ENCODE measurements at regions not wholly inside any gene's neighbourhood (a gene's known extent, or its start where the extent isn't known, plus 50 kb on each side); places are given as distances from the start of the nearest gene placed in this dataset.
A peak's percentile ranks its signal among the peaks of the same experiment; 100 is the strongest.

DNA sequence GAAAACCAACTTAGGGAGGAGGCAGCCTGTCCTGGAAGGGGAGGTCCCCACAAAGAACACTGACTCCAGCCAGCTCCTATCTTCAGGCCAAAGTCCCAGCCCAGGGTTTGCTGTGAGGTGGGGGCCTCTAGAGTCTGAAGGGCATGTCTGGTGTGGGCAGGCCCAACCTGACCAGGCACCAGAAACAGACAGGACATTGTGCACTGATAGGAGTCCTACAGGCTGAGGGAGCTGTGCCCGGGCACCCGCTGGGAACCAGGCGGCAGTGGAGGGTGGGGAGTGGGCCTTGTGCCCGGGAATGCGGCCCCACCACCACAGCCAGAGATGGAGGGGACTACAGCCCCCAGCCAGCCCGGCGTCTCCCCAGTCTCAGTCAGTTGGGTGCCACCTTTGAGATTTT lies 161.4 kb downstream of the WNT7A start:
- Histone ChIP-seq H3K36me3 (no peaks in the 10 kb centered on the region), H3K27ac (no peak overlapping the region), H3K4me3 (no peak overlapping the region), H3K27me3 (no peaks in the 10 kb centered on the region), H3K4me1 (no peaks in the 10 kb centered on the region), H3K9me3 (no peaks in the 10 kb centered on the region)
- TF ChIP-seq, protein P1, sequence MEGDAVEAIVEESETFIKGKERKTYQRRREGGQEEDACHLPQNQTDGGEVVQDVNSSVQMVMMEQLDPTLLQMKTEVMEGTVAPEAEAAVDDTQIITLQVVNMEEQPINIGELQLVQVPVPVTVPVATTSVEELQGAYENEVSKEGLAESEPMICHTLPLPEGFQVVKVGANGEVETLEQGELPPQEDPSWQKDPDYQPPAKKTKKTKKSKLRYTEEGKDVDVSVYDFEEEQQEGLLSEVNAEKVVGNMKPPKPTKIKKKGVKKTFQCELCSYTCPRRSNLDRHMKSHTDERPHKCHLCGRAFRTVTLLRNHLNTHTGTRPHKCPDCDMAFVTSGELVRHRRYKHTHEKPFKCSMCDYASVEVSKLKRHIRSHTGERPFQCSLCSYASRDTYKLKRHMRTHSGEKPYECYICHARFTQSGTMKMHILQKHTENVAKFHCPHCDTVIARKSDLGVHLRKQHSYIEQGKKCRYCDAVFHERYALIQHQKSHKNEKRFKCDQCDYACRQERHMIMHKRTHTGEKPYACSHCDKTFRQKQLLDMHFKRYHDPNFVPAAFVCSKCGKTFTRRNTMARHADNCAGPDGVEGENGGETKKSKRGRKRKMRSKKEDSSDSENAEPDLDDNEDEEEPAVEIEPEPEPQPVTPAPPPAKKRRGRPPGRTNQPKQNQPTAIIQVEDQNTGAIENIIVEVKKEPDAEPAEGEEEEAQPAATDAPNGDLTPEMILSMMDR (IDR thresholded peaks at IDR 0.05) = no peak
- TF ChIP-seq POLR2A (IDR thresholded peaks at IDR 0.05) (no peak), POLR2AphosphoS5 (IDR thresholded peaks at IDR 0.05) (no peak), EP300 (IDR thresholded peaks at IDR 0.05) (no peak)
- DNase-seq (ENCODE audit: low spot score in 2 of 2) = peak; percentile 19 to 53
- 77% methylated on average over 5 of the region's 7 CpGs for WGBS

GRCh38 chr3:13718000-13718399 lies 161.9 kb downstream of the WNT7A start:
- no peaks in the 10 kb centered on the region for H3K27me3 ChIP-seq
- no peaks in the 10 kb centered on the region for H3K36me3 ChIP-seq
- no peak overlapping the region for H3K27ac ChIP-seq
- no peaks in the 10 kb centered on the region for H3K9me3 ChIP-seq
- WGBS = 84% methylated on average over 2 of the region's 2 CpGs
- H3K4me3 ChIP-seq = no peak overlapping the region
- H3K4me1 ChIP-seq = no peaks in the 10 kb centered on the region
- no peak for TF ChIP-seq POLR2AphosphoS5 (IDR thresholded peaks at IDR 0.05)
- TF ChIP-seq, protein P1 (IDR thresholded peaks at IDR 0.05) = no peak
- no peak for TF ChIP-seq EP300 (IDR thresholded peaks at IDR 0.05)
- TF ChIP-seq POLR2A (IDR thresholded peaks at IDR 0.05) = no peak
- peak; percentile 26 to 50 for DNase-seq (ENCODE audit: low spot score in 2 of 2)

- H3K9me3 ChIP-seq = no peaks in the 10 kb centered on the region
- H3K4me1 ChIP-seq = no peaks in the 10 kb centered on the region
- TF ChIP-seq, protein P1 (IDR thresholded peaks at IDR 0.05) = no peak
- TF ChIP-seq EP300 (IDR thresholded peaks at IDR 0.05) (no peak), POLR2A (IDR thresholded peaks at IDR 0.05) (no peak), POLR2AphosphoS5 (IDR thresholded peaks at IDR 0.05) (no peak)
- no peaks in the 10 kb centered on the region for H3K27me3 ChIP-seq
- 64% methylated on average over 8 of the region's 8 CpGs for WGBS
- H3K4me3 ChIP-seq = no peak overlapping the region
- no peaks in the 10 kb centered on the region for H3K36me3 ChIP-seq
- DNase-seq (ENCODE audit: low spot score in 2 of 2) = peak; percentile 5 to 54
- H3K27ac ChIP-seq = no peak overlapping the region
Measured at GRCh38 chr3:13717222-13717895, 162.5 kb downstream of the WNT7A start.

- TF ChIP-seq POLR2A (IDR thresholded peaks at IDR 0.05) (no peak), EP300 (IDR thresholded peaks at IDR 0.05) (no peak), POLR2AphosphoS5 (IDR thresholded peaks at IDR 0.05) (no peak)
- TF ChIP-seq, protein P1 (IDR thresholded peaks at IDR 0.05) = no peak
- Histone ChIP-seq H3K4me1 (no peaks in the 10 kb centered on the region), H3K36me3 (no peaks in the 10 kb centered on the region), H3K27me3 (no peaks in the 10 kb centered on the region), H3K27ac (no peak overlapping the region), H3K4me3 (no peak overlapping the region), H3K9me3 (no peaks in the 10 kb centered on the region)
- DNase-seq (ENCODE audit: low spot score in 2 of 2) = peak in 1 of 2 donors; percentile 21
- WGBS = 88% methylated on average over 7 of the region's 7 CpGs
Measured at GRCh38 chr3:13716540-13717221, 163.2 kb downstream of the WNT7A start.

DNA sequence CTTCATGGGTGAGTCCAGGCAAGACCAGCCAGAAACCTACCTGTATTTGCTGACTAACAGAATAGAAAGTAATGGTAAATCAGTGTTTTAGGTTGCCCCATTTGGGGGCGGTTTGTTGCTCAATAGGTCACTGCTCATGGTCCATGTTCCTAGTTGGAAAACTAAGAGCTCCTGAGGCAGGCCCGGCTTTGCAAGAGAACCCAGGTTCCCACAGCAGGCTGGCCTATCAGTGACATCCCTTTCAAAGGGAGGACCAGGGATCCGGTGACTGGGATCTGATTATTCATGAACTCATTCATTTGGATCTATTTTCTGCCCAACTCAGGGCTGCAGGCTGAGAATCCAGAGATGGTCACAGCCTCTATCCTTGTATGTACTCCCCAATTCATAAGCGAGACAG lies 163.9 kb downstream of the WNT7A start:
- Histone ChIP-seq H3K4me3 (no peak overlapping the region), H3K27ac (no peak overlapping the region), H3K27me3 (no peaks in the 10 kb centered on the region), H3K4me1 (no peaks in the 10 kb centered on the region), H3K36me3 (no peaks in the 10 kb centered on the region), H3K9me3 (no peaks in the 10 kb centered on the region)
- TF ChIP-seq, protein P1 (IDR thresholded peaks at IDR 0.05) = no peak
- TF ChIP-seq EP300 (IDR thresholded peaks at IDR 0.05) = no peak
- no peak for TF ChIP-seq POLR2A (IDR thresholded peaks at IDR 0.05)
- no peak for TF ChIP-seq POLR2AphosphoS5 (IDR thresholded peaks at IDR 0.05)
- peak in 1 of 2 donors; percentile 7 for DNase-seq (ENCODE audit: low spot score in 2 of 2)
- 89% methylated on average over 4 of the region's 4 CpGs for WGBS
